ENCODE measurements at regions not wholly inside any gene's neighbourhood (a gene's known extent, or its start where the extent isn't known, plus 50 kb on each side); places are given as distances from the start of the nearest gene placed in this dataset.
A peak's percentile ranks its signal among the peaks of the same experiment; 100 is the strongest.

- ChIA-PET POLR2A (no interaction called here), CTCF (no interaction called here)
- Mint-ChIP-seq H3K36me3 (ENCODE audit: low read depth) (no peaks in the 10 kb centered on the region), H3K27me3 (no peaks in the 10 kb centered on the region), H3K4me1 (no peaks in the 10 kb centered on the region), H3K4me3 (no peak overlapping the region), H3K27ac (no peak overlapping the region), H3K9me3 (ENCODE audit: low read depth) (no peaks in the 10 kb centered on the region)
- ATAC-seq: no peak
- intact Hi-C loops (cut with DNase I, micrococcal nuclease): no loop called here
- DNase-seq: no peak
Measured at GRCh38 chr13:79786176-79786575, 305.2 kb downstream of the NDFIP2 start.

GRCh38 chr13:79782541-79783205 lies 301.7 kb downstream of the NDFIP2 start:
- Mint-ChIP-seq H3K27ac (no peak overlapping the region), H3K9me3 (ENCODE audit: low read depth) (no peaks in the 10 kb centered on the region), H3K4me3 (no peak overlapping the region), H3K27me3 (no peaks in the 10 kb centered on the region), H3K36me3 (ENCODE audit: low read depth) (no peaks in the 10 kb centered on the region), H3K4me1 (no peaks in the 10 kb centered on the region)
- DNase-seq: no peak
- POLR2A ChIA-PET: interaction anchor here (0.6 kb wide), 1 partner anchor 1158 kb away, joined by 3 read pairs; no protein-coding TSS in a partner anchor
- no peak for ATAC-seq
- CTCF ChIA-PET: no interaction called here
- intact Hi-C loops (cut with DNase I, micrococcal nuclease): no loop called here

GRCh38 chr13:79781829-79782540 lies 301.0 kb downstream of the NDFIP2 start:
- intact Hi-C loops (cut with DNase I, micrococcal nuclease): no loop called here
- Mint-ChIP-seq H3K27ac (no peak overlapping the region), H3K36me3 (ENCODE audit: low read depth) (no peaks in the 10 kb centered on the region), H3K9me3 (ENCODE audit: low read depth) (no peaks in the 10 kb centered on the region), H3K4me1 (no peaks in the 10 kb centered on the region), H3K27me3 (no peaks in the 10 kb centered on the region), H3K4me3 (no peak overlapping the region)
- POLR2A ChIA-PET: interaction anchor here (0.6 kb wide), 1 partner anchor 1158 kb away, joined by 3 read pairs; no protein-coding TSS in a partner anchor
- ATAC-seq: no peak
- no peak for DNase-seq
- CTCF ChIA-PET: no interaction called here

GRCh38 chr13:79780240-79780639 lies 299.3 kb downstream of the NDFIP2 start:
- Mint-ChIP-seq H3K27me3 (no peaks in the 10 kb centered on the region), H3K27ac (no peak overlapping the region), H3K4me3 (no peak overlapping the region), H3K36me3 (ENCODE audit: low read depth) (no peaks in the 10 kb centered on the region), H3K9me3 (ENCODE audit: low read depth) (no peaks in the 10 kb centered on the region), H3K4me1 (no peaks in the 10 kb centered on the region)
- ChIA-PET POLR2A (no interaction called here), CTCF (no interaction called here)
- ATAC-seq (peak; percentile 57), DNase-seq (no peak)
- intact Hi-C loops (cut with DNase I, micrococcal nuclease): no loop called here

GRCh38 chr13:79779761-79780160 lies 298.8 kb downstream of the NDFIP2 start:
- no peak for ATAC-seq
- Mint-ChIP-seq H3K4me1 (no peaks in the 10 kb centered on the region), H3K27me3 (no peaks in the 10 kb centered on the region), H3K36me3 (ENCODE audit: low read depth) (no peaks in the 10 kb centered on the region), H3K4me3 (no peak overlapping the region), H3K9me3 (ENCODE audit: low read depth) (no peaks in the 10 kb centered on the region), H3K27ac (no peak overlapping the region)
- POLR2A ChIA-PET: no interaction called here
- DNase-seq: no peak
- CTCF ChIA-PET: no interaction called here
- intact Hi-C loops (cut with DNase I, micrococcal nuclease): loop anchor here (5.0 to 10.0 kb wide), 2 partner anchors 583 to 585 kb away; no protein-coding TSS in a partner anchor

GRCh38 chr13:79778741-79779460 lies 297.9 kb downstream of the NDFIP2 start:
- POLR2A ChIA-PET: no interaction called here
- no peaks in the 10 kb centered on the region for H3K9me3 Mint-ChIP-seq (ENCODE audit: low read depth)
- DNase-seq (no peak), ATAC-seq (no peak)
- H3K4me1 Mint-ChIP-seq: no peaks in the 10 kb centered on the region
- H3K36me3 Mint-ChIP-seq (ENCODE audit: low read depth): no peaks in the 10 kb centered on the region
- H3K4me3 Mint-ChIP-seq: no peak overlapping the region
- intact Hi-C loops (cut with DNase I, micrococcal nuclease): loop anchor here (5.0 to 10.0 kb wide), 2 partner anchors 583 to 586 kb away; no protein-coding TSS in a partner anchor
- no peaks in the 10 kb centered on the region for H3K27me3 Mint-ChIP-seq
- H3K27ac Mint-ChIP-seq: no peak overlapping the region
- CTCF ChIA-PET: no interaction called here

GRCh38 chr13:79777504-79777903 lies 296.5 kb downstream of the NDFIP2 start:
- no peak for DNase-seq
- H3K4me3 Mint-ChIP-seq: no peak overlapping the region
- H3K27ac Mint-ChIP-seq: no peak overlapping the region
- no peaks in the 10 kb centered on the region for H3K4me1 Mint-ChIP-seq
- H3K27me3 Mint-ChIP-seq: no peaks in the 10 kb centered on the region
- H3K36me3 Mint-ChIP-seq (ENCODE audit: low read depth): no peaks in the 10 kb centered on the region
- H3K9me3 Mint-ChIP-seq (ENCODE audit: low read depth): no peaks in the 10 kb centered on the region
- POLR2A ChIA-PET: no interaction called here
- CTCF ChIA-PET: no interaction called here
- ATAC-seq: no peak
- intact Hi-C loops (cut with DNase I, micrococcal nuclease): loop anchor here (5.0 to 10.0 kb wide), 2 partner anchors 585 to 587 kb away; no protein-coding TSS in a partner anchor

GRCh38 chr13:79776531-79777295 lies 295.8 kb downstream of the NDFIP2 start:
- no peak for DNase-seq
- Mint-ChIP-seq H3K36me3 (ENCODE audit: low read depth) (no peaks in the 10 kb centered on the region), H3K27ac (no peak overlapping the region), H3K9me3 (ENCODE audit: low read depth) (peaks cover 1% of the 10 kb centered on the region), H3K4me1 (no peaks in the 10 kb centered on the region), H3K27me3 (no peaks in the 10 kb centered on the region), H3K4me3 (no peak overlapping the region)
- ChIA-PET POLR2A (no interaction called here), CTCF (no interaction called here)
- intact Hi-C loops (cut with DNase I, micrococcal nuclease): loop anchor here (5.0 to 10.0 kb wide), 2 partner anchors 586 to 588 kb away; no protein-coding TSS in a partner anchor
- no peak for ATAC-seq

- peak; percentile 7 for DNase-seq
- peaks cover 5% of the 10 kb centered on the region for H3K4me1 Mint-ChIP-seq
- POLR2A ChIA-PET: no interaction called here
Measured at GRCh38 chr13:79775830-79776229, 294.9 kb downstream of the NDFIP2 start.

GRCh38 chr13:79772811-79773210 lies 291.9 kb downstream of the NDFIP2 start:
- Mint-ChIP-seq H3K4me3 (no peak overlapping the region), H3K36me3 (ENCODE audit: low read depth) (peaks cover 2% of the 10 kb centered on the region), H3K27ac (no peak overlapping the region), H3K27me3 (no peaks in the 10 kb centered on the region), H3K4me1 (peaks cover 6% of the 10 kb centered on the region), H3K9me3 (ENCODE audit: low read depth) (peaks cover 8% of the 10 kb centered on the region)
- intact Hi-C loops (cut with DNase I, micrococcal nuclease): loop anchor here in 1 of 2 experiments (10.0 kb wide), 1 partner anchor 592 kb away; no protein-coding TSS in a partner anchor
- ChIA-PET CTCF (no interaction called here), POLR2A (no interaction called here)
- ATAC-seq (no peak), DNase-seq (no peak)

More at GRCh38 chr13:79775830-79776229, 294.9 kb downstream of the NDFIP2 start:
- H3K27ac Mint-ChIP-seq: no peak overlapping the region
- ATAC-seq: no peak
- intact Hi-C loops (cut with DNase I, micrococcal nuclease): loop anchor here (5.0 to 10.0 kb wide), 2 partner anchors 586 to 589 kb away; no protein-coding TSS in a partner anchor
- CTCF ChIA-PET: interaction anchor here (0.7 kb wide), 2 partner anchors 32 to 108 kb away, joined by 3 to 4 read pairs; no protein-coding TSS in a partner anchor
- no peaks in the 10 kb centered on the region for H3K27me3 Mint-ChIP-seq
- H3K4me3 Mint-ChIP-seq: no peak overlapping the region
- H3K36me3 Mint-ChIP-seq (ENCODE audit: low read depth): peaks cover 2% of the 10 kb centered on the region
- H3K9me3 Mint-ChIP-seq (ENCODE audit: low read depth): peaks cover 7% of the 10 kb centered on the region

- Mint-ChIP-seq H3K36me3 (ENCODE audit: low read depth) (peaks cover 2% of the 10 kb centered on the region), H3K27ac (no peak overlapping the region), H3K4me1 (peaks cover 6% of the 10 kb centered on the region), H3K27me3 (no peaks in the 10 kb centered on the region), H3K4me3 (no peak overlapping the region), H3K9me3 (ENCODE audit: low read depth) (peaks cover 8% of the 10 kb centered on the region)
- ChIA-PET CTCF (interaction anchor here (0.6 to 0.7 kb wide), 2 partner anchors 92 to 93 kb away, joined by 3 to 4 read pairs; no protein-coding TSS in a partner anchor), POLR2A (no interaction called here)
- intact Hi-C loops (cut with DNase I, micrococcal nuclease): loop anchor here in 1 of 2 experiments (10.0 kb wide), 1 partner anchor 593 kb away; no protein-coding TSS in a partner anchor
- ATAC-seq: no peak
- DNase-seq: no peak
Measured at GRCh38 chr13:79771493-79771892, 290.5 kb downstream of the NDFIP2 start.
